PFSK-1 (cell line): ENCODE measurements at regions not wholly inside any gene's neighbourhood (a gene's known extent, or its start where the extent isn't known, plus 50 kb on each side); places are given as distances from the start of the nearest gene placed in this dataset.

Experiments
- FOXP2 ChIP-seq: optimal IDR thresholded peaks from 2 replicates; pipeline ENCODE3; 2011; ENCODE audit warnings: borderline replicate concordance, control low read depth, inconsistent platforms; ENCODE audit not compliant: insufficient read depth; ENCODE audit errors: extremely low read length, extremely low read depth
- POLR2AphosphoS5 ChIP-seq: IDR thresholded peaks from 2 replicates; pipeline ENCODE4 v1.6.1; 2012; ENCODE audit warnings: low read depth, mild to moderate bottlenecking, control low read depth, low read length, moderate library complexity
- REST ChIP-seq, 2 experiments: IDR thresholded peaks; 2 replicates each; pipeline versions ENCODE4 v1.6.1 to v1.8.0; 2011 to 2012; ENCODE audit warnings: low read depth in 2 of 2, low read length in 2 of 2, control low read depth in 1 of 2, inconsistent platforms in 1 of 2, mild to moderate bottlenecking in 1 of 2, moderate library complexity in 1 of 2; ENCODE audit not compliant: insufficient read depth in 1 of 2
- SIN3A ChIP-seq: IDR thresholded peaks from 2 replicates; pipeline ENCODE4 v1.6.1; 2012; ENCODE audit warnings: mild to moderate bottlenecking, low read length, moderate library complexity, borderline replicate concordance; ENCODE audit not compliant: insufficient read depth
- TAF1 ChIP-seq: IDR thresholded peaks from 2 replicates; pipeline ENCODE4 v1.6.1; 2012; ENCODE audit warnings: low read length, control low read depth, borderline replicate concordance; ENCODE audit not compliant: insufficient read depth

- TF ChIP-seq SIN3A (no peak), TAF1 (no peak), POLR2AphosphoS5 (no peak), REST (IDR thresholded peaks at IDR 0.05; ENCODE audit: insufficient read depth in 1 of 2, low read depth in 2 of 2, low read length in 2 of 2) (no peak), FOXP2 (no peak)
Measured at GRCh38 chr14:55777877-55778276, 197.9 kb downstream of the KTN1 start.

GRCh38 chr14:55780156-55780946 is 200.3 kb downstream of the KTN1 start:
- TF ChIP-seq POLR2AphosphoS5 (no peak), FOXP2 (no peak), REST (IDR thresholded peaks at IDR 0.05; ENCODE audit: insufficient read depth in 1 of 2, low read depth in 2 of 2, low read length in 2 of 2) (no peak), SIN3A (no peak), TAF1 (no peak)

GRCh38 chr14:55781046-55781445 is 201.0 kb downstream of the KTN1 start:
- no peak for TF ChIP-seq POLR2AphosphoS5
- TF ChIP-seq SIN3A = no peak
- no peak for TF ChIP-seq TAF1
- TF ChIP-seq FOXP2 = no peak
- TF ChIP-seq REST (IDR thresholded peaks at IDR 0.05; ENCODE audit: insufficient read depth in 1 of 2, low read depth in 2 of 2, low read length in 2 of 2) = no peak

GRCh38 chr14:55782166-55782565 is 202.2 kb downstream of the KTN1 start:
- TF ChIP-seq SIN3A (no peak), POLR2AphosphoS5 (no peak), REST (IDR thresholded peaks at IDR 0.05; ENCODE audit: insufficient read depth in 1 of 2, low read depth in 2 of 2, low read length in 2 of 2) (no peak), TAF1 (no peak), FOXP2 (no peak)

GRCh38 chr14:55789406-55789805 is 209.4 kb downstream of the KTN1 start:
- TF ChIP-seq POLR2AphosphoS5 = no peak
